Psoas muscle (tissue), 7 donors: ENCODE measurements at regions not wholly inside any gene's neighbourhood (a gene's known extent, or its start where the extent isn't known, plus 50 kb on each side); places are given as distances from the start of the nearest gene placed in this dataset.
A peak's percentile ranks its signal among the peaks of the same experiment; 100 is the strongest.

Source experiments
- ATAC-seq, 4 donors: fragments of 200-7000 bp; cut with Tn5 transposase; one replicate each; pipeline ENCODE4 v1.9.1; 2020; ENCODE audit warnings: moderate library complexity in 3 of 4, mild to moderate bottlenecking in 2 of 4
- DNase-seq, 2 donors: peaks; one replicate each; pipeline ENCODE4 v3.0.0-alpha.2; 2020
- H3K27ac ChIP-seq: fragments of 200-600 bp; one replicate; pipeline ENCODE4 v1.8.0; 2022
- H3K27me3 ChIP-seq, 3 donors: fragments of 200-600 bp in 1 of 3; one replicate each; pipeline versions ENCODE4 v1.6.1 to v1.8.0; 2013 to 2022; ENCODE audit warnings: low read length in 2 of 3, mild to moderate bottlenecking in 2 of 3, moderate library complexity in 1 of 3; ENCODE audit not compliant: insufficient read depth in 3 of 3
- H3K36me3 ChIP-seq, 2 donors: fragments of 200-600 bp in 1 of 2; one replicate each; pipeline versions ENCODE4 v1.6.1 to v1.8.0; 2013 to 2022; ENCODE audit warnings: low read depth in 1 of 2, mild to moderate bottlenecking in 1 of 2, moderate library complexity in 1 of 2; ENCODE audit not compliant: insufficient read depth in 1 of 2
- H3K4me1 ChIP-seq: fragments of 200-600 bp; one replicate; pipeline ENCODE4 v1.8.0; 2022
- H3K4me3 ChIP-seq: fragments of 200-600 bp; one replicate; pipeline ENCODE4 v1.8.0; 2022; ENCODE audit warnings: mild to moderate bottlenecking
- H3K9me3 ChIP-seq: fragments of 200-600 bp; one replicate; pipeline ENCODE4 v1.8.0; 2022
- WGBS, 3 donors: extraction: QIAGEN DNeasy Blood & Tissue Kit; methylation state at CpG; one replicate each; pipeline versions ENCODE4 v1.1.6 to v1.1.7; 2013; 5-methylcytosine and 5-hydroxymethylcytosine counted together
- intact Hi-C, 2 donors: fragments of 100-400 bp; cut with DNase I; formaldehyde crosslinking; loops; one replicate each; pipeline versions ENCODE4 v1.11.0 to v1.14.2; 2022
- TF ChIP-seq, protein P1 (sequence below): fragments of 200-600 bp; IDR thresholded peaks from one replicate; pipeline ENCODE4 v1.8.0; 2022; ENCODE audit warnings: antibody characterized with exemption
- donor health status: healthy with polysubstance abuse.
- donor health status: DM: no; HTN: no; CAD: no; lungs with moderate emphysema.
- donor health status: Bipolar disorder and iron deficiency.
- donor health status: healthy.
- donor health status: DM: yes; HTN: yes; CAD: no.
- donor health status: DM: no; HTN: no; CAD: no.
- donor health status: DM: yes; HTN: yes; CAD: no.

DNA sequence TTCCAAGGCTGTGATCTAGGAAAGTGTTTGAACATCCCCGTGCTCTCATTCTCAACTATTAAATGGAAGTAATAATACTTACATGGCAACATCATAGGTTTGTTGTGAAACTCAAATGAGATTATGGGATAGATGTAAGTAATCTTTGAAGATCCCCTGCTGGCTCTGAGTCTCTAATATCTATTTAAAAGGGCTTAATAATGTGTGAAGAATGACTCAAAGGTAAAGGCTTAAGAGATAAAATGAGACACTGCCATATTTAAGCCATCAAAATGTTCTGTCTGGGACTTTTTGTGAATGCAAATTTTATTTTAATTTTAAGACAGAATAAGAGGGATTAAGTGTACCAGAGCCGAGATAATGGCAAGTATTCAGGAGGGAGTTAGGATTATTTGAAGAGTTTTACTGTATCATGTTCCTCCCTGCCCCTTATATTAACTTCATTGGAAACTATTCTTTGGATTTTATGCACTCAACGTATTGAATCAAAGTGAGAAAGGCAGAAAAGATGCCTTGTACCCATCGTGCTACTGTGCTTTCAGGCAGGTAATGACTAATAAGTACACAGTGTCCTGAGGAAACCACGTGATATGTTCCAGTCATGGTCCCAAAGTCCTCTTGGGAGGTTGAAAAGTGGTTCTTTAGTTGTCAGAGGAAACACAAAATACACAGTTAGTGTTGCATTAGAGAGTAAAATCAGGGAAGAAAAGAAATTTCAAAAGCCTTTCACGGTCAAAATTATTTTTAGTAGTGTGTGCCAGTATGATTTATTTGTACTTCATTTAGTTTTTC is 192.4 kb downstream of the RBM46 start:
- Histone ChIP-seq H3K4me3 (no peak overlapping the region), H3K4me1 (no peaks in the 10 kb centered on the region), H3K36me3 (no peaks in the 10 kb centered on the region), H3K27me3 (no peaks in the 10 kb centered on the region), H3K9me3 (no peaks in the 10 kb centered on the region), H3K27ac (no peak overlapping the region)
- DNase-seq = no peak
- TF ChIP-seq, protein P1, sequence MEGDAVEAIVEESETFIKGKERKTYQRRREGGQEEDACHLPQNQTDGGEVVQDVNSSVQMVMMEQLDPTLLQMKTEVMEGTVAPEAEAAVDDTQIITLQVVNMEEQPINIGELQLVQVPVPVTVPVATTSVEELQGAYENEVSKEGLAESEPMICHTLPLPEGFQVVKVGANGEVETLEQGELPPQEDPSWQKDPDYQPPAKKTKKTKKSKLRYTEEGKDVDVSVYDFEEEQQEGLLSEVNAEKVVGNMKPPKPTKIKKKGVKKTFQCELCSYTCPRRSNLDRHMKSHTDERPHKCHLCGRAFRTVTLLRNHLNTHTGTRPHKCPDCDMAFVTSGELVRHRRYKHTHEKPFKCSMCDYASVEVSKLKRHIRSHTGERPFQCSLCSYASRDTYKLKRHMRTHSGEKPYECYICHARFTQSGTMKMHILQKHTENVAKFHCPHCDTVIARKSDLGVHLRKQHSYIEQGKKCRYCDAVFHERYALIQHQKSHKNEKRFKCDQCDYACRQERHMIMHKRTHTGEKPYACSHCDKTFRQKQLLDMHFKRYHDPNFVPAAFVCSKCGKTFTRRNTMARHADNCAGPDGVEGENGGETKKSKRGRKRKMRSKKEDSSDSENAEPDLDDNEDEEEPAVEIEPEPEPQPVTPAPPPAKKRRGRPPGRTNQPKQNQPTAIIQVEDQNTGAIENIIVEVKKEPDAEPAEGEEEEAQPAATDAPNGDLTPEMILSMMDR = no peak
- 40 to 50% (median 44%) methylated on average over 6 of the region's 6 CpGs for WGBS, 3 donors
- intact Hi-C loops = no loop called here
- no peak for ATAC-seq

- ATAC-seq = no peak
- TF ChIP-seq, protein P1 = no peak
Measured at GRCh38 chr4:154977228-154977627, 196.2 kb downstream of the RBM46 start.

GRCh38 chr4:154982187-154983047 is 201.3 kb downstream of the RBM46 start:
- TF ChIP-seq, protein P1 = peak; percentile 24
- WGBS, 3 donors = 23 to 30% (median 29%) methylated on average over 10 of the region's 10 CpGs
- no peaks in the 10 kb centered on the region for H3K36me3 ChIP-seq
- no peak overlapping the region for H3K4me3 ChIP-seq
- intact Hi-C loops = no loop called here
- no peaks in the 10 kb centered on the region for H3K27me3 ChIP-seq
- no peaks in the 10 kb centered on the region for H3K4me1 ChIP-seq
- H3K27ac ChIP-seq = no peak overlapping the region
- ATAC-seq (no peak), DNase-seq (peak; percentile 13 to 51)
- no peaks in the 10 kb centered on the region for H3K9me3 ChIP-seq

More at GRCh38 chr4:154977228-154977627, 196.2 kb downstream of the RBM46 start:
- intact Hi-C loops = no loop called here
- no peak overlapping the region for H3K4me3 ChIP-seq
- no peaks in the 10 kb centered on the region for H3K36me3 ChIP-seq
- no peak overlapping the region for H3K27ac ChIP-seq
- no peak for DNase-seq
- H3K4me1 ChIP-seq = no peaks in the 10 kb centered on the region
- no peaks in the 10 kb centered on the region for H3K9me3 ChIP-seq
- WGBS, 3 donors = 74 to 77% (median 75%) methylated on average over 6 of the region's 6 CpGs
- no peaks in the 10 kb centered on the region for H3K27me3 ChIP-seq

GRCh38 chr4:154983714-154984113 is 202.6 kb downstream of the RBM46 start:
- Histone ChIP-seq H3K9me3 (no peaks in the 10 kb centered on the region), H3K4me3 (no peak overlapping the region), H3K36me3 (no peaks in the 10 kb centered on the region), H3K27ac (no peak overlapping the region), H3K4me1 (no peaks in the 10 kb centered on the region), H3K27me3 (no peaks in the 10 kb centered on the region)
- no peak for ATAC-seq
- 80 to 81% (median 81%) methylated on average over 5 of the region's 5 CpGs for WGBS, 3 donors
- TF ChIP-seq, protein P1 = no peak
- no peak for DNase-seq
- intact Hi-C loops = no loop called here
